ENCODE measurements at regions not wholly inside any gene's neighbourhood (a gene's known extent, or its start where the extent isn't known, plus 50 kb on each side); places are given as distances from the start of the nearest gene placed in this dataset.

DNA sequence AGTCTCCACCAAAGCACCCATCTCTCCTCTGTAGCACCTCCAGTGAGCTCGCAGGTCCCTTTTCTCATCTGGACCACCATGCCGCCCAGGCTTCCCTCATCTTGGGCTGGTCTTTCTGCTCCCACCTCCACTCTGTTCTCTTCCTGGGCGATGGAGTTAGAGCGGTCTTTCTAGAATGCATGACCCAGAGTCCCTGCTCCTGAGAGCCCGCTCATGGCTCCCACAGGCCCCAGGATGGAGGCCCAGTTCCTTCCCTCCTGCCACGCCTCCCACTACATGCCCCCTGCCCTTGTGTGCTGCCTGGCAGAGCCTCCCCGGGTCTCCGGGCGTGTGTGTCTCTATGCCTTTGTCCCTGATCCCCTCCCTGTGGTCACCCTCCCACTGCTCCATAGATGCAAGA, 100.7 kb upstream of the RTL1 start:
- Histone ChIP-seq H4K20me1 (ENCODE audit: low read depth, low read length) (no peaks in the 10 kb centered on the region), H3K27ac (ENCODE audit: low read depth, low read length) (no peak overlapping the region), H3K4me2 (ENCODE audit: low read depth, low read length, poor library complexity, severe bottlenecking) (no peak overlapping the region), H3K4me3 (ENCODE audit: insufficient read depth, low read length, poor library complexity, severe bottlenecking) (no peak overlapping the region), H3K79me2 (ENCODE audit: insufficient read depth, low read length) (no peaks in the 10 kb centered on the region), H3K9me3 (ENCODE audit: insufficient read depth, low read length) (no peaks in the 10 kb centered on the region), H3K9ac (ENCODE audit: low read length) (no peak overlapping the region), H3K36me3 (ENCODE audit: low read length) (no peaks in the 10 kb centered on the region), H3K27me3 (ENCODE audit: low read length) (no peaks in the 10 kb centered on the region), H3F3A (ENCODE audit: insufficient read depth) (no peaks in the 10 kb centered on the region), H3K9me2 (replicated peaks; ENCODE audit: insufficient read depth, low read length) (no peaks in the 10 kb centered on the region), H2AFZ (ENCODE audit: low read depth, low read length, severe bottlenecking) (no peak overlapping the region)
- no peak for TF ChIP-seq EZH2phosphoT487 (conservative IDR thresholded peaks at IDR 0.05; ENCODE audit: low read length)
- TF ChIP-seq, protein P1, sequence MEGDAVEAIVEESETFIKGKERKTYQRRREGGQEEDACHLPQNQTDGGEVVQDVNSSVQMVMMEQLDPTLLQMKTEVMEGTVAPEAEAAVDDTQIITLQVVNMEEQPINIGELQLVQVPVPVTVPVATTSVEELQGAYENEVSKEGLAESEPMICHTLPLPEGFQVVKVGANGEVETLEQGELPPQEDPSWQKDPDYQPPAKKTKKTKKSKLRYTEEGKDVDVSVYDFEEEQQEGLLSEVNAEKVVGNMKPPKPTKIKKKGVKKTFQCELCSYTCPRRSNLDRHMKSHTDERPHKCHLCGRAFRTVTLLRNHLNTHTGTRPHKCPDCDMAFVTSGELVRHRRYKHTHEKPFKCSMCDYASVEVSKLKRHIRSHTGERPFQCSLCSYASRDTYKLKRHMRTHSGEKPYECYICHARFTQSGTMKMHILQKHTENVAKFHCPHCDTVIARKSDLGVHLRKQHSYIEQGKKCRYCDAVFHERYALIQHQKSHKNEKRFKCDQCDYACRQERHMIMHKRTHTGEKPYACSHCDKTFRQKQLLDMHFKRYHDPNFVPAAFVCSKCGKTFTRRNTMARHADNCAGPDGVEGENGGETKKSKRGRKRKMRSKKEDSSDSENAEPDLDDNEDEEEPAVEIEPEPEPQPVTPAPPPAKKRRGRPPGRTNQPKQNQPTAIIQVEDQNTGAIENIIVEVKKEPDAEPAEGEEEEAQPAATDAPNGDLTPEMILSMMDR (IDR thresholded peaks at IDR 0.05; ENCODE audit: insufficient read depth, low read length, poor library complexity, severe bottlenecking), result no peak

- H2AFZ ChIP-seq (ENCODE audit: low read depth, low read length, severe bottlenecking), result no peak overlapping the region
- H4K20me1 ChIP-seq (ENCODE audit: low read depth, low read length), result no peaks in the 10 kb centered on the region
- H3K27ac ChIP-seq (ENCODE audit: low read depth, low read length), result no peak overlapping the region
- H3F3A ChIP-seq (ENCODE audit: insufficient read depth), result no peaks in the 10 kb centered on the region
- no peak overlapping the region for H3K4me3 ChIP-seq (ENCODE audit: insufficient read depth, low read length, poor library complexity, severe bottlenecking)
- H3K36me3 ChIP-seq (ENCODE audit: low read length), result no peaks in the 10 kb centered on the region
- no peaks in the 10 kb centered on the region for H3K79me2 ChIP-seq (ENCODE audit: insufficient read depth, low read length)
- no peak for TF ChIP-seq EZH2phosphoT487 (conservative IDR thresholded peaks at IDR 0.05; ENCODE audit: low read length)
- TF ChIP-seq, protein P1 (IDR thresholded peaks at IDR 0.05; ENCODE audit: insufficient read depth, low read length, poor library complexity, severe bottlenecking), result no peak
- no peaks in the 10 kb centered on the region for H3K9me3 ChIP-seq (ENCODE audit: insufficient read depth, low read length)
- H3K27me3 ChIP-seq (ENCODE audit: low read length), result no peaks in the 10 kb centered on the region
- no peak overlapping the region for H3K4me2 ChIP-seq (ENCODE audit: low read depth, low read length, poor library complexity, severe bottlenecking)
- H3K9me2 ChIP-seq (replicated peaks; ENCODE audit: insufficient read depth, low read length), result no peaks in the 10 kb centered on the region
- no peak overlapping the region for H3K9ac ChIP-seq (ENCODE audit: low read length)
Measured at GRCh38 chr14:101004954-101005353, 101.4 kb upstream of the RTL1 start.

DNA sequence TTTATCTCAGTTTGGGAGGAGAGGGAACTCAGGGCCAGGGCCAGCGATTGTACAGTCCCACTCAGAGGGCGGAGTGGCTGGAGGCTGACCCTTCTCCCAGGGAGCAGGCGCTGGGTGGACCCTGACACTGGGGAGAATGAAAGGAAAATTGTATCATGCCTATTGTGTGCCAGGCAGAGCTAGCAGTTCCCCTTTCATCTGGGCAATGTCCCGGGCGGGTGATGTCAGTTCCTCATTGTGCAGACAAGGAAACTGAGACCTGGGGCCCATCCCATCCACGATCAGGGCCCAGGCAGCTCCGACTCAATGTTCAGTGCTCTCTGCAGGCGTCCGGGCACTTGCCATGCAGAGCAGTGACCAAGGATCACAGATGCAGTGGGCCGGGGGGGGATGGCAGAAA, 101.9 kb upstream of the RTL1 start:
- H3F3A ChIP-seq (ENCODE audit: insufficient read depth), result no peaks in the 10 kb centered on the region
- no peak for TF ChIP-seq EZH2phosphoT487 (conservative IDR thresholded peaks at IDR 0.05; ENCODE audit: low read length)
- TF ChIP-seq, protein P1 (IDR thresholded peaks at IDR 0.05; ENCODE audit: insufficient read depth, low read length, poor library complexity, severe bottlenecking), result no peak
- no peaks in the 10 kb centered on the region for H3K27me3 ChIP-seq (ENCODE audit: low read length)
- no peak overlapping the region for H3K27ac ChIP-seq (ENCODE audit: low read depth, low read length)
- no peak overlapping the region for H3K4me2 ChIP-seq (ENCODE audit: low read depth, low read length, poor library complexity, severe bottlenecking)
- H3K9me3 ChIP-seq (ENCODE audit: insufficient read depth, low read length), result no peaks in the 10 kb centered on the region
- H3K36me3 ChIP-seq (ENCODE audit: low read length), result no peaks in the 10 kb centered on the region
- no peak overlapping the region for H2AFZ ChIP-seq (ENCODE audit: low read depth, low read length, severe bottlenecking)
- no peaks in the 10 kb centered on the region for H3K79me2 ChIP-seq (ENCODE audit: insufficient read depth, low read length)
- no peaks in the 10 kb centered on the region for H3K9me2 ChIP-seq (replicated peaks; ENCODE audit: insufficient read depth, low read length)
- H4K20me1 ChIP-seq (ENCODE audit: low read depth, low read length), result no peaks in the 10 kb centered on the region
- no peak overlapping the region for H3K9ac ChIP-seq (ENCODE audit: low read length)
- no peak overlapping the region for H3K4me3 ChIP-seq (ENCODE audit: insufficient read depth, low read length, poor library complexity, severe bottlenecking)
